ENCODE measurements at regions not wholly inside any gene's neighbourhood (a gene's known extent, or its start where the extent isn't known, plus 50 kb on each side); places are given as distances from the start of the nearest gene placed in this dataset.
"Not testable (repeated sequence)": the region's sequence is repeated elsewhere in the genome, so short reads cannot be mapped to it uniquely, and the experiment has no call there.

DNA sequence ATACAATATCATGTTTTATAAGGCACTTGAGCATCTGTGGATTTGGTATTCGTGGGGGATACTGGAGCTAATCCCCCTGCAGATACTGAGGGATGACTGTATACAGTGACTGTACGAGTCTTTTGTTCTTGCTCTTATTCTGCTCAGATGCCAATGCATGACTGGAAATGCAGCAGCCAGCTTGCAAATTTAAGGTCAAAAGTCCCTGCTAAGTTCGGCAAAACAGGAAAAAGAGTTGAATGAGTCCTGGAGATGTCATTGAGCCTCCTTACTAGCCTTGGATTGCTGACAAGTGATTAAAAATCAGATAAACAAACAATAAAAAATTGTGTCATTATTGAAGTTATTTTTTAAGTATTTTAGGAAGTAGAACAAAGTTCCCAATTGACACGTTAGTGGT is 599.3 kb upstream of the IMPG1 start:
- intact Hi-C loops (cut with micrococcal nuclease), result no loop called here
- DNase-seq (no peak), ATAC-seq (no peak)

DNA sequence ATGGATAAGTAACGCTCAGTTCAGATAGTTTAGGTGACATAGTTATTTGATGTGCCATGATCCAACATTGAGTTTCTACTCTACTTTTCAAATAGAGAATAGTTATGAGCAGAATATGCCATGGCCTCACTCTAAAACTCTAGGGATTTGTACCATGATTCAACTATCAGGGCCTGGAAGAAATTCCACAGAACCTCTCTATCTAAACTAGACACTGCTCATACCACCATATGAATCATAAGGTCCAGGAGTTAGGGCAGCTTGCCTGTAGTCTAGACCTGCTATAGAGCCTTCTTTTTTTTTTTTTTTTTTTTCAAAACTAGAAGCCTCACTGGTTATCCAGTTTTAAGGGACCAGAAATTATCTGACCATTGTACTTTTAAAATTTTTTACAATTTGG is 571.8 kb upstream of the IMPG1 start:
- no peak for DNase-seq
- intact Hi-C loops (cut with micrococcal nuclease), result no loop called here
- ATAC-seq, result no peak

DNA sequence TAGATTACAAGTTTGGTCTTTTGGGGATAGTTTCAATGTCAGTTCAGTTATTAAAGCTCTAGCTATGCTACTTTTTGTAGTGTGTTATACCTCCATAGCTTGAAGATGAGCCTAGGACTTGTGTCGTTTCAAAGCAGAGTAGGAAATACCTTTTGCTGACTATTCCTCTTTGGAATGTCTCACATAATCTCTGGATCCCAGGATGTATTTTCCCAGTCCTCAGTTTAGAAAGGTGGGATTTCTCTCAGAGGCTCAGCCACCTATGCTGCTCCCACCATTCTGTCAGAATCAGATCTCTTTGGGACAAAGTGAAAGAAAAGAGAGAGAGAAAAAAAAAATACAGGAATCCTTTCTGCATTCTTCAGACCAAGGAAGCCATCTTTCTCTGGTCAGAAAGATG is 567.5 kb upstream of the IMPG1 start:
- no peak for DNase-seq
- ATAC-seq, result no peak
- intact Hi-C loops (cut with micrococcal nuclease), result no loop called here

- intact Hi-C loops (cut with micrococcal nuclease), result no loop called here
These were observed 562.2 kb upstream of the IMPG1 start for GRCh38 chr6:76634695-76635094.

GRCh38 chr6:76633259-76633658 is 560.8 kb upstream of the IMPG1 start:
- DNase-seq (no peak), ATAC-seq (no peak)
- intact Hi-C loops (cut with micrococcal nuclease), result no loop called here

More at GRCh38 chr6:76634695-76635094, 562.2 kb upstream of the IMPG1 start:
- no peak for DNase-seq
- no peak for ATAC-seq

- intact Hi-C loops (cut with micrococcal nuclease), result no loop called here
- no peak for DNase-seq
- no peak for ATAC-seq
These were observed 559.2 kb upstream of the IMPG1 start for GRCh38 chr6:76631622-76632021.

DNA sequence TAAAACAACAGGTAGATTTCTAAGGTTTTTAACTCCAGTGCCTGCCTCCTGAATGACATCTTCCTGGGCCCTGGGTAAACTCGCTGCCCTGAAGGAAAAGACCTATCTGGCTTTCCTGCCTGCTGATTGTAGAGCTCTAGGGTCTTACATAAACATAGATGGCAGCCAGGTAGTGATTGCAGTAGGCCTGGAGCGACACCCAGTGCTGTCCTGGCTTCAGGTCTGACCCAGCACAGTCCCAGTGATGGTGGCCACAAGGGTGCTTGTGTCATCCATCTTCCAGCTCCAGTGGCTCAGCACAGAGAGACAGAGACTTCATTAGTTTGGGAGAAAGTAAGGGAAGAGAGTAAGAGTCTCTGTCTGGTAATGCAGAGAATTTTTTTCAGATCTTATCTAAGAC is 542.9 kb upstream of the IMPG1 start:
- DNase-seq, result no peak
- intact Hi-C loops (cut with micrococcal nuclease), result no loop called here
- ATAC-seq, result no peak

DNA sequence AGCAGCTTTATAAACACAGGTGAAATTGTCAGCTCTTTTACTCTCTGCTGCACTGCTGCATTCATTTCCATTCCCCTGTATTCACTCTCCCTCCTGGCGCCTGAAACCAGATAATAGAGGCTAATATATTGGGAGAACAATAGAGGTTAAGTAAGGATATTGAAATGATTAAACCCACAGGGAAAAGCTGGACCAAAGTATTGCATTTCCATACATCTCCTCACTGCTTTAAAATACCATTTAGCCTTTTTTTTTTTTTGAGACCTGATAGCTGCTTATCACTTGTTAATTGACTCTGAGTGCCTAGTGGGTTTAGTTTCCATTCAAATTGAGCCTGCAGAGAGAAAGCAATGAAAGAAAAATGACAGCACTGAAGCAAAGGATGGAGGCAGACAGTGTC is 540.5 kb upstream of the IMPG1 start:
- intact Hi-C loops (cut with micrococcal nuclease), result no loop called here
- no peak for DNase-seq
- ATAC-seq, result no peak

DNA sequence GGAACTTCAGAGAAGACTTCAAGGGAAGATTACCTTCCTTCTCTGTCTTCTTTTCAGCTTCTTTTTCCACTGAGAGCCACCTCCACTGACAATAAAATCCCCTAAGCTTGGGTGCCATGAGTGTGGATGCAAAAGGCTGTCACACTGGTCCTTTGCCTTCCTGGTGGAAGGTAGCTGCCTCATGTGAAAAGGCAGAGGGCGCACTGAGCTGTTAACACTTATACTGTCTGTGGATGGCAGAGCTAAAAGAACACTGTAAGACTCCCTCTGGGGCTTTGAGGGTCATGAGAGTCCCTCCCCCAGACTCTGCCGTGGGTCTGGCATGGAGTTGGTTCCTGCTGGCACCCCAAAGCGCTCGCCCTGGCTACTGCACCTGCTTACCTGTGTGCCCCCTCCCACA is 536.7 kb upstream of the IMPG1 start:
- ATAC-seq (no peak), DNase-seq (no peak)
- intact Hi-C loops (cut with micrococcal nuclease), result no loop called here

GRCh38 chr6:76594109-76594508 is 521.6 kb upstream of the IMPG1 start:
- no peak for ATAC-seq
- intact Hi-C loops (cut with micrococcal nuclease), result no loop called here
- no peak for DNase-seq

DNA sequence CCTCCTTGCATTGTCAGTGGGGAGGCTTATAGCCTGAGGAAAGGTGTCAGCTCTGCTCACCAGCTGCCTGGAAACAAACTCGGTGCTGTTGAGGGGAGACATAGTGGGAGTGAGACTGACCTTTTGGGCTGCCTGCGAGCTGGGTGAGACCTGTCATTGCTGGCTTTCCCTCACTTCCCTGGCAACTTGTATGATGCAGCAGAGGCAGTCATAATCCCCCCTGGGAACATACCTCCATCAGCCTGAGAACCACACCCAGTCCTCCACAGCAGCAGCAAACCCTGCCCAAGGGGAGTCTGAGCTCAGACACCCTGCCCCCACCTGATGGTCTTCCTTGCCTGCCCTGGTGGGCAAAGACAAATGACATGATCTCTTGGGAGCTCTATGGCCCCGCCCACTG is 521.2 kb upstream of the IMPG1 start:
- intact Hi-C loops (cut with micrococcal nuclease), result no loop called here
- DNase-seq, result no peak
- ATAC-seq, result no peak

DNA sequence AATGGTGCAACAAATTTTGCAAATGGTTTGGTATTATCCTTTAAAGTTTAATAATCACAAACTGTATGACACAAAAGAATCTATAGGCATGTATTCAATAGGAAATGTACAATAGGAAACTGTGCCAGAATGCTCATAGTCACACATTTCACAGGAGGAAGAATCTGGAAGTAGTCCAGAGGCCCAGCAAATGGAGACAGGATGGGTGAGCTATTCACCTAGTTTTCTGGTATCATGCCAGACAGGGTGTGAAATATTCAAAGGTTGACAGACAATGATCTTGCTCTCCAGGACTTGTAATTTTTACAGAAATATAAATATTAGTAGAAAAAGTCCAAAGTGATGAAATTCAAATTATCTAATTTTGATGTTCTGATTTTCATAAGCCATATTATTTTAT is 520.1 kb upstream of the IMPG1 start:
- intact Hi-C loops (cut with micrococcal nuclease), result no loop called here
- ATAC-seq (no peak), DNase-seq (no peak)

DNA sequence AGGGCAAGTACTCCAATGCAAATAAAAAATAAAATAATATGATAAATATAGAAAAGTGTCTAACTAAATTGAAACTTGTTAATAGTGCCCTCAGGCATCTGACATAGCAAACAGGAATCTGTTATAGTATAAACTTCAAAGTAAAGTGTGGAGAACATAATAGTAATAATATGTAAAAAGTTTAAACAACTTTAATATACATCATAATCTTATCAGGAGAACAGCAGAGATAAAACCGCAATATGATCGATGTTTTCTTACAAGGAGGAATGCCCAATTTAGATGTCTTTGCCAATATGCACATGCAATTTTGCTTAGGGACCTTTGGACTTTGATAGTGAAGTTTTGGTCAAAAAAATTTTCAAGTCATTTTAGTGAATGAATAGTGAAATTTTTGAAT is 514.8 kb upstream of the IMPG1 start:
- intact Hi-C loops (cut with micrococcal nuclease), result no loop called here

DNA sequence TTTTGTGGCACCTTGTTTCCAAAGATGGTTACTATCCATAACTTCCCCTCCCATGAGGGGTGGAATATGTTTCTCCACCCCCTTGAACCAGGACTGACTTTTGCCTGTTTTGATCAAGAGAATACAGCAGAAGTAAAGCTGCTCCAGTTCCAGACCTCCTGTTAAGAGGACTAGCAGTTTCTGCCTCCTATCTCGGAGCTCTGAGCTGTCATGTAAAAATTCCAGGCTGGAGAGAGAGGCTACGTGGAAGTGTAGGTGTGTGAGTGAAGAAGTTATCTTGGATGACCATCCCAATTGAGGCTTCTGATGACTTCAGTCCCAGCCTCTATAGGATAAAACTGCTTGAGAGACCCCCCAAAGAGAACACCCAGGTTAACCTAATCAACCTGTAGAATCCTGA is 511.7 kb upstream of the IMPG1 start:
- ATAC-seq, result no peak
- no peak for DNase-seq
- intact Hi-C loops (cut with micrococcal nuclease), result no loop called here

More for the DNA sequence above, 514.8 kb upstream of the IMPG1 start:
- ATAC-seq, result no peak
- DNase-seq, result no peak

DNA sequence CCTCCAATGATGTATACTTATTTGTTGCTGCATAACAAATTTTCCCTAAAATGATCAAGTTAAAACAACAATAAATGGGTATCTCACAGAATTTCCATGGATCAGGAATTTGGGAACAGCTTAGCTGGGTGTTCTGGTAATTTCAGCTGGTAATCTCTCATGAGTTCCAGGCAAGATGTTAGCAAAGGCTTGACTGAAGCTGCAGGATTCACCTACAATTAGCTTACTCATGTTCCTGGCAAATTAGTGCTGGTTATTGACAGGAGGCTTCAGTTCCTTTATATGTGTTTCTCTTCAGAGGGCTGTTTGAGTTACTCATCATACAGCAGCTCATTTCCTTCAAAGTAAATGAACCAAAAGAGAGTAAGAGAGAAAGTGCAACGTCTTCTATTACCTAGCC is 506.3 kb upstream of the IMPG1 start:
- intact Hi-C loops (cut with micrococcal nuclease), result no loop called here
- ATAC-seq, result no peak
- no peak for DNase-seq

- no peak for ATAC-seq
- intact Hi-C loops (cut with micrococcal nuclease), result no loop called here
- no peak for DNase-seq
These were observed 502.3 kb upstream of the IMPG1 start for GRCh38 chr6:76574746-76575145.

DNA sequence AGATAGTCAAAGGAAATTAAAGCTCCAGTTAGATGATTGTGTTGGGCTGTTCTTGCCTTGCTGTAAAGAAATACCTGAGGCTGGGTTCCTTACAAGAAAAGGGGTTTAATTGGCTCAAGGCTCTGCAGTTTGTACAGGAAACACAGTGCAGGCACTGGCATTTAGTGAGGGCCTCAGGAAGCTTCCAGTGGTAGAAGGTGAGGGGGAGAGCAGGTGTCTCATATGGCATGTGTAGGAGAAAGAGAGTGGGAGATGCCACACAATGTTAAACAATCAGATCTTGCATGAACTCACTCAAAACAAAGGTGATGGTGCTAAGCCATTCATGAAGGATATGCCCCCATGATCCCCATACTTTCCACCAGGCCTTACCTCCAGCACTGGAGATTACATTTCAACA is 493.5 kb upstream of the IMPG1 start:
- DNase-seq (no peak), ATAC-seq (no peak)
- intact Hi-C loops (cut with micrococcal nuclease), result no loop called here

GRCh38 chr6:76562371-76562770 is 489.9 kb upstream of the IMPG1 start:
- intact Hi-C loops (cut with micrococcal nuclease); DNase-seq; ATAC-seq: not testable (repeated sequence)

GRCh38 chr6:76560851-76561755 is 488.6 kb upstream of the IMPG1 start:
- intact Hi-C loops (cut with micrococcal nuclease); ATAC-seq; DNase-seq: not testable (repeated sequence)

DNA sequence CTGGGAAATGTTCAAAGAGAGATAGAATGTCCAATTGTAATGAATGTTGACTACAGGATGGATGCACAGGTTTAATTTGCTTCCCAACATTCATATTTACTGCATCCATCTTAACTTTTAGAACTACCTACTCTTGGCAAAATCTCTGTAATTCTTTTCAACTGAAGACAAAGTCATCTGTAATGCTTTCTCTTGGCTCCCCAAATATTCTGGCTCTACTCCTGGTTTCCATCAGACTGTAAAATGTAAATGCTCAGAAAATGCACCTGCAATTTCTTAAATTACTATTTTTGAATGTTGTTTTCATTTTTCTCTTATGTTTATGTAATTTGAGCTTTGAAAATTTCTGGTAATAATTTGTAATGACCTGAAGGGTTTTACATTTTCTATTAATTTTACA is 480.8 kb upstream of the IMPG1 start:
- no peak for DNase-seq
- ATAC-seq, result no peak
- intact Hi-C loops (cut with micrococcal nuclease), result no loop called here

DNA sequence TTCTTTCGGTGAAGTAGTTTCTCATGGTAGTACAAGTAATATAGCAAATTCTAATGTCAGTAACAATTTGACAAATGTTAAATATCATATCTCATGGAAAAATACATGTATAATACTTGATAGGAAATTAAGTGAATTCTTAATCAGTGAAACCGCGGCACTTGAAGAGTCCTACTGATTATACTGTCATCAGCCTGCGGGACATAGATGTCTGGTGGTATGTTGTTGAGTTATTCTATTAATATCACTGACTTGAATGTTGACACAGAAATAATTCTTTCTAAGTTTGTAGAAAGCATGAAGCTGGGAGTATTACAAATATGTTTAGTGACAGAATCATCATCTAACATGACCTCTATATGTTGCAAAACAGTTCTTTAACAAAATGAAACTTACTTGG is 479.8 kb upstream of the IMPG1 start:
- DNase-seq (no peak), ATAC-seq (no peak)
- intact Hi-C loops (cut with micrococcal nuclease), result no loop called here
